Bronchial epithelial cell (primary cell): ENCODE measurements at regions not wholly inside any gene's neighbourhood (a gene's known extent, or its start where the extent isn't known, plus 50 kb on each side); places are given as distances from the start of the nearest gene placed in this dataset.

ENCODE experiments used
- DNase-seq: peaks from one replicate; pipeline ENCODE4 v3.0.0-alpha.2; 2010; ENCODE audit warnings: low read depth
- FAIRE-seq: peaks from 2 replicates; lab custom pipeline; 2011; peaks lifted over from hg19 to GRCh38; lab: Jason Lieb, UNC
- H3K27me3 ChIP-seq: 2 replicates; pipeline ENCODE4 v1.5.1; 2011; ENCODE audit warnings: low read length; ENCODE audit not compliant: control insufficient read depth, insufficient read depth
- H3K36me3 ChIP-seq: 2 replicates; pipeline ENCODE4 v1.5.1; 2011; ENCODE audit warnings: low read length; ENCODE audit not compliant: control insufficient read depth, insufficient read depth
- H3K4me3 ChIP-seq: 2 replicates; pipeline ENCODE4 v1.5.1; 2011; ENCODE audit warnings: mild to moderate bottlenecking, low read depth, low read length, control low read depth
- TF ChIP-seq, protein P1 (sequence below): IDR thresholded peaks from 2 replicates; pipeline ENCODE4 v1.5.1; 2011; ENCODE audit warnings: mild to moderate bottlenecking, moderate library complexity, low read length, control low read depth, inconsistent platforms; ENCODE audit not compliant: insufficient read depth, severe bottlenecking

DNA sequence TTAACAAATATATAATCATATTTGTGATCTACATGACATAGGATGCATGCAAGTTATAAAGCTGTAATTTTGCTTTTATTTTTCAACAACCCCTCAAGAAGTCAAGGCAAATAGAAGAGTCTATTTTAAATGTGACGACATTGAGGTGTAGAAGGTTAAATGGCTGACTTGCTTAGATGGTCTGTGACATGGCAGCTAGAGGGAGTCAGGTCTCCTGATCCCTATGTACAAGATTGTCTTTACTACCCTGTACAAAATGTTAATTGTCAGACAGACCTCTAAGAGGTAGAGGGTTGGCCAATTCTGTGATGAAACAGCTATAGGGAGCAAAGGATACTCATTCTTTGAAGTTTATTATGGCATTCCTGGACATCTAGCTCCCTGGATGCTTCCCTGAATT lies 380.9 kb upstream of the MEF2C start:
- no peak overlapping the region for H3K4me3 ChIP-seq
- no peaks in the 10 kb centered on the region for H3K27me3 ChIP-seq
- no peaks in the 10 kb centered on the region for H3K36me3 ChIP-seq
- FAIRE-seq (no peak), DNase-seq (no peak)
- TF ChIP-seq, protein P1, sequence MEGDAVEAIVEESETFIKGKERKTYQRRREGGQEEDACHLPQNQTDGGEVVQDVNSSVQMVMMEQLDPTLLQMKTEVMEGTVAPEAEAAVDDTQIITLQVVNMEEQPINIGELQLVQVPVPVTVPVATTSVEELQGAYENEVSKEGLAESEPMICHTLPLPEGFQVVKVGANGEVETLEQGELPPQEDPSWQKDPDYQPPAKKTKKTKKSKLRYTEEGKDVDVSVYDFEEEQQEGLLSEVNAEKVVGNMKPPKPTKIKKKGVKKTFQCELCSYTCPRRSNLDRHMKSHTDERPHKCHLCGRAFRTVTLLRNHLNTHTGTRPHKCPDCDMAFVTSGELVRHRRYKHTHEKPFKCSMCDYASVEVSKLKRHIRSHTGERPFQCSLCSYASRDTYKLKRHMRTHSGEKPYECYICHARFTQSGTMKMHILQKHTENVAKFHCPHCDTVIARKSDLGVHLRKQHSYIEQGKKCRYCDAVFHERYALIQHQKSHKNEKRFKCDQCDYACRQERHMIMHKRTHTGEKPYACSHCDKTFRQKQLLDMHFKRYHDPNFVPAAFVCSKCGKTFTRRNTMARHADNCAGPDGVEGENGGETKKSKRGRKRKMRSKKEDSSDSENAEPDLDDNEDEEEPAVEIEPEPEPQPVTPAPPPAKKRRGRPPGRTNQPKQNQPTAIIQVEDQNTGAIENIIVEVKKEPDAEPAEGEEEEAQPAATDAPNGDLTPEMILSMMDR = peak; percentile 3

DNA sequence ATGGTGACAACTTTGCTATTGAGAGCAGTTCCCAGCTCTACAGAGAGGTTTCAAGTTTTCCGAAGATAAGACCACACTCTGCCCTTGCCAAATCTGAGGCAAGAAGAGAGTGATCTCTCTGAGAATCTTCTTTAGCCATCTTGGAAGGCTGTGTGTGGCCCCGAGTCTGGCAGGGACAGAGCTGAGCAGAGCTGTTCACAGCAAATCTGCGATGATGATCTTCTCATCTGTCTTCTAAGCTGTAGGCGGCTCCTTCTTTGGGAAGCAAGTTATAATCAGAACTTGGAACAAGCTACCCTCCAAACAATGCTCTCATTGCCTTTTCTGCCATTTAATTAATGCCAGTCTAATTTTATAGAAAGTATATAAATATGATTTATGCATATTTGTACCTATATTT lies 379.0 kb upstream of the MEF2C start:
- FAIRE-seq = no peak
- DNase-seq = no peak
- Histone ChIP-seq H3K27me3 (no peaks in the 10 kb centered on the region), H3K36me3 (no peaks in the 10 kb centered on the region), H3K4me3 (no peak overlapping the region)
- TF ChIP-seq, protein P1 = no peak

DNA sequence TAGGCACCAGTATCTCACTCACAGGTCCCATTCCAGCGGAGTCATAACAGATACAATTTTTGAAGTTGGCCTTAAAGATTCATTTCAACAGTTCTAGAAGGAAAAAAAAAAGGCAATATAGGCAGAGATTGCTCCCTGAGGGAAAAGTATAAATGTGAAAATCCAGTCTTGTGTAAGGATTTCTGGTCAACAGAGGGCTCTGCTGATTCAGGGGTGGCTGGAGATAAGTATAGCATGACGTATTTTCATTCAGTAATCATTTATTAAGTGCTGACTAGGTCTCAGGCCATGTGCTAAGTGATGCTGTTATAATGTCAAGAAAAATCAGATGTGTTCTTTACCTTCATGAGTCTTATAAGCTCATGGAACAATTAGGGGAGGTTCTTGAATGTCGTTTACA lies 377.3 kb upstream of the MEF2C start:
- Histone ChIP-seq H3K27me3 (no peaks in the 10 kb centered on the region), H3K4me3 (no peak overlapping the region), H3K36me3 (no peaks in the 10 kb centered on the region)
- FAIRE-seq (no peak), DNase-seq (peak; percentile 32)
- TF ChIP-seq, protein P1 = peak; percentile 3

DNA sequence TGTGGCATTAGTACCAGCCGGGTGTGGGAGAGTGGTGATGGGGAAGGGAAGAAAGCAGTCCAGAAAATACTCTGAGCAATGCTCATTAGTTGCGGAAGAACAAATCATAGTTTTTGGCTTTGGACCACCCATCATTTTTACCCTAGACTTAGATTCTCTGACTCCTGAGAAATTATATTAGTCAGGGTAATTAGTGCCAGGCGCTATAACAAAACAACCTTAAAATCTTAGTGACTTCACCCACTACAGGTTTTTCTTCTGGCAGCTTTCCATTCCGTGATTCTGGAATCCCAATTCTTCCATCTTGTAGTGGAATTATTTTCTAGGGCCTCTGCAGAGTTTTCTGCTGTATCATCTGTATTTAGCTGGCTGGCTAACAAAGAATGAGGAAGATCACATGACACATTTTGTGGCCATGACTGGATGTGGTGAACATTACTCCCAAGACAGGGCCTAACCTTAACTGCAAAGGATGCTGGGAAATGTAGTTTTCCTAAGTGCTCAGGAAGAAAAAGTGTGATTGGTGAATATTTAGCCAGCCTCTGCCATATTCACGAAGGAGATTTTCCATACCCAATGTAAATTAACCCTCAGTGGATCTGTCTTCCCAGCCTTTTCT lies 373.0 kb upstream of the MEF2C start:
- DNase-seq (peak; percentile 70), FAIRE-seq (peak; percentile 68)
- TF ChIP-seq, protein P1 = no peak
- H3K4me3 ChIP-seq = no peak overlapping the region
- no peaks in the 10 kb centered on the region for H3K36me3 ChIP-seq
- H3K27me3 ChIP-seq = no peaks in the 10 kb centered on the region

DNA sequence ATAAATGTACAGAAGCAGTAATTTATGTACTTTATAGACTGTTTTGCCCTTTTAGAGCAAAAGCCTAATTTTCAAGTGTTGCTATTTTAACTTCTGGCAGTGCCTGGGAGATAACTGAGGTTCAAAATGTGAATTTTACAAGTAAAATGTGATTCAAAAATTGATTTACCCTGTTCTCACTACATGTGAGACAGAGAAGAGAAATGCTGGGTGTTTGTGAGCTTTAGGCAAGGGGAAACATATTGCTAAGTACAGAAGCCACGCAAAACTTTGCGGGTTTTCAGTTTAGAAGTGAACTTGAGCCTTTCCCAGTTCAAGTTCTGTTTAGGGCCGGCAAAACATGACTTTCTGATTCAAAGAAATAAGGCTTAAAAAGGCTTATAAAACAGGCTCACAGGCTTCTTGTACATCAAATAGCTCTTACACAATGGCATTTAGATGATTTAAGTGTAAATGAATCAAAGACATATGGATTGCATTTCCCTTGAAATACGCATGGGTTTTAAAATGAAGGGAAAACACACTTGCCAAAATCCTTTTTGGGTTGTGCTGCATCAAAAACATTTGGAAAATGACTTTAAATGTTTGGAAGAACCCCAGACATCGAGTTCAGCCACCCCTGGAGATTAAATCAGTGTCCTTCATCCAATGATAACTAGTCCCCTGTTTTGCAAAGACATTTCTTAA lies 370.8 kb upstream of the MEF2C start:
- no peak for FAIRE-seq
- no peaks in the 10 kb centered on the region for H3K27me3 ChIP-seq
- no peak overlapping the region for H3K4me3 ChIP-seq
- no peak for DNase-seq
- no peaks in the 10 kb centered on the region for H3K36me3 ChIP-seq
- TF ChIP-seq, protein P1 = no peak
